ENCODE measurements at regions not wholly inside any gene's neighbourhood (a gene's known extent, or its start where the extent isn't known, plus 50 kb on each side); places are given as distances from the start of the nearest gene placed in this dataset.

GRCh38 chr3:194003114-194004057 is 132.6 kb upstream of the HES1 start (continued):
- TF ChIP-seq CEBPB (IDR thresholded peaks at IDR 0.05; ENCODE audit: low read depth, low read length) (peak; percentile 69; the same call in 1 of the 2 replicates), KDM4A (IDR thresholded peaks at IDR 0.05; ENCODE audit: low read depth, low read length, severe bottlenecking) (peak; percentile 74), TAF1 (IDR thresholded peaks at IDR 0.05; ENCODE audit: low read depth, low read length) (0 out of 2 replicates have a peak, but pooled peaks have one; percentile 18)

Data from H1 (cell line).